ENCODE measurements at regions not wholly inside any gene's neighbourhood (a gene's known extent, or its start where the extent isn't known, plus 50 kb on each side); places are given as distances from the start of the nearest gene placed in this dataset.

GRCh38 chr1:38743184-38743583 lies 116.4 kb downstream of the RRAGC start:
- CTCF ChIA-PET = no interaction called here

GRCh38 chr1:38741341-38741740 lies 118.2 kb downstream of the RRAGC start:
- TF ChIP-seq CTCF (conservative IDR thresholded peaks at IDR 0.05) (no peak), EZH2 (IDR thresholded peaks at IDR 0.05; ENCODE audit: low read depth) (no peak)
- Histone ChIP-seq H3F3A (ENCODE audit: insufficient read depth, low read depth) (no peaks in the 10 kb centered on the region), H3K9me2 (ENCODE audit: insufficient read depth) (no peaks in the 10 kb centered on the region), H3K79me2 (ENCODE audit: low read depth) (no peaks in the 10 kb centered on the region), H3K27ac (no peak overlapping the region), H4K20me1 (ENCODE audit: insufficient read depth) (no peaks in the 10 kb centered on the region), H2AFZ (no peak overlapping the region), H3K9me3 (ENCODE audit: insufficient read depth, low read depth) (no peaks in the 10 kb centered on the region), H3K36me3 (ENCODE audit: low read depth) (no peaks in the 10 kb centered on the region), H3K4me2 (no peak overlapping the region), H3K4me3 (no peak overlapping the region), H3K4me1 (replicated peaks; ENCODE audit: insufficient read depth) (no peaks in the 10 kb centered on the region), H3K27me3 (ENCODE audit: insufficient read depth, low read depth) (peaks cover 53% of the 10 kb centered on the region)
- POLR2A ChIA-PET (ENCODE audit: unreplicated experiment) = no interaction called here
- no peak for DNase-seq
- no TSS peak for BruUV-seq (replicated peaks)
- CTCF ChIA-PET = no interaction called here
- intact Hi-C loops (cut with micrococcal nuclease; ENCODE audit: unreplicated experiment) = no loop called here

More at GRCh38 chr1:38743184-38743583, 116.4 kb downstream of the RRAGC start:
- no peaks in the 10 kb centered on the region for H3K79me2 ChIP-seq (ENCODE audit: low read depth)
- no peak overlapping the region for H3K27ac ChIP-seq
- no peaks in the 10 kb centered on the region for H4K20me1 ChIP-seq (ENCODE audit: insufficient read depth)
- no peak for TF ChIP-seq EZH2 (IDR thresholded peaks at IDR 0.05; ENCODE audit: low read depth)
- no peak for TF ChIP-seq CTCF (conservative IDR thresholded peaks at IDR 0.05)
- no peaks in the 10 kb centered on the region for H3F3A ChIP-seq (ENCODE audit: insufficient read depth, low read depth)
- POLR2A ChIA-PET (ENCODE audit: unreplicated experiment) = no interaction called here
- H3K36me3 ChIP-seq (ENCODE audit: low read depth) = no peaks in the 10 kb centered on the region
- H3K4me2 ChIP-seq = no peak overlapping the region
- peaks cover 45% of the 10 kb centered on the region for H3K27me3 ChIP-seq (ENCODE audit: insufficient read depth, low read depth)
- no peaks in the 10 kb centered on the region for H3K9me3 ChIP-seq (ENCODE audit: insufficient read depth, low read depth)
- no peak for DNase-seq
- H3K4me3 ChIP-seq = no peak overlapping the region
- no peak overlapping the region for H2AFZ ChIP-seq
- intact Hi-C loops (cut with micrococcal nuclease; ENCODE audit: unreplicated experiment) = no loop called here
- H3K4me1 ChIP-seq (replicated peaks; ENCODE audit: insufficient read depth) = no peaks in the 10 kb centered on the region
- no peaks in the 10 kb centered on the region for H3K9me2 ChIP-seq (ENCODE audit: insufficient read depth)
- no TSS peak for BruUV-seq (replicated peaks)

GRCh38 chr1:38740487-38740886 lies 119.1 kb downstream of the RRAGC start:
- Histone ChIP-seq H3K36me3 (ENCODE audit: low read depth) (no peaks in the 10 kb centered on the region), H3K9me3 (ENCODE audit: insufficient read depth, low read depth) (no peaks in the 10 kb centered on the region), H3K4me1 (replicated peaks; ENCODE audit: insufficient read depth) (no peaks in the 10 kb centered on the region), H3K4me2 (no peak overlapping the region), H3K4me3 (no peak overlapping the region), H3K27ac (no peak overlapping the region), H3K27me3 (ENCODE audit: insufficient read depth, low read depth) (peaks cover 56% of the 10 kb centered on the region), H3K9me2 (ENCODE audit: insufficient read depth) (no peaks in the 10 kb centered on the region), H4K20me1 (ENCODE audit: insufficient read depth) (no peaks in the 10 kb centered on the region), H2AFZ (no peak overlapping the region), H3K79me2 (ENCODE audit: low read depth) (no peaks in the 10 kb centered on the region), H3F3A (ENCODE audit: insufficient read depth, low read depth) (no peaks in the 10 kb centered on the region)
- intact Hi-C loops (cut with micrococcal nuclease; ENCODE audit: unreplicated experiment) = no loop called here
- peak in 1 of 2 experiments; percentile 41 for DNase-seq
- ChIA-PET POLR2A (ENCODE audit: unreplicated experiment) (no interaction called here), CTCF (no interaction called here)
- TF ChIP-seq EZH2 (IDR thresholded peaks at IDR 0.05; ENCODE audit: low read depth) (no peak), CTCF (conservative IDR thresholded peaks at IDR 0.05) (no peak)
- no TSS peak for BruUV-seq (replicated peaks)

Data from PC-9 (cell line).